Ectodermal cell (in vitro differentiated cells): ENCODE measurements at regions not wholly inside any gene's neighbourhood (a gene's known extent, or its start where the extent isn't known, plus 50 kb on each side); places are given as distances from the start of the nearest gene placed in this dataset.

Source experiments
- H3K27ac ChIP-seq: 2 replicates; pipeline ENCODE4 v1.7.0; 2013; ENCODE audit warnings: mild to moderate bottlenecking, low read depth, low read length; ENCODE audit not compliant: insufficient read depth, poor library complexity, severe bottlenecking
- H3K27me3 ChIP-seq: 2 replicates; pipeline ENCODE4 v1.7.0; 2013; ENCODE audit warnings: mild to moderate bottlenecking, low read length; ENCODE audit not compliant: insufficient read depth, control insufficient read depth, poor library complexity, severe bottlenecking
- H3K36me3 ChIP-seq: one replicate; pipeline ENCODE4 v1.7.0; 2013; ENCODE audit warnings: low read length; ENCODE audit not compliant: control insufficient read depth, insufficient read depth
- H3K4me1 ChIP-seq: one replicate; pipeline ENCODE4 v1.7.0; 2013; ENCODE audit warnings: low read length; ENCODE audit not compliant: control insufficient read depth, insufficient read depth
- H3K4me3 ChIP-seq: 2 replicates; pipeline ENCODE4 v1.7.0; 2013; ENCODE audit warnings: low read depth, low read length, control low read depth; ENCODE audit not compliant: insufficient read depth
- H3K9me3 ChIP-seq: 2 replicates; pipeline ENCODE4 v1.7.0; 2013; ENCODE audit warnings: mild to moderate bottlenecking, low read length, moderate library complexity; ENCODE audit not compliant: control insufficient read depth
- WGBS, 2 experiments: methylation state at CpG; one replicate each; pipeline ENCODE4 v1.1.7; 2013; ENCODE audit warnings: missing lambda C conversion rate in 2 of 2; 5-methylcytosine and 5-hydroxymethylcytosine counted together

- H3K27ac ChIP-seq: no peak overlapping the region
- H3K9me3 ChIP-seq: no peaks in the 10 kb centered on the region
- WGBS, 2 experiments: 87 to 90% methylated on average over 3 of the region's 3 CpGs
- no peak overlapping the region for H3K4me3 ChIP-seq
- H3K36me3 ChIP-seq: no peaks in the 10 kb centered on the region
- no peaks in the 10 kb centered on the region for H3K27me3 ChIP-seq
- H3K4me1 ChIP-seq: no peaks in the 10 kb centered on the region
These were observed 255.5 kb upstream of the N4BP1 start for GRCh38 chr16:48865520-48865919.

- no peaks in the 10 kb centered on the region for H3K36me3 ChIP-seq
- no peak overlapping the region for H3K4me3 ChIP-seq
- H3K27me3 ChIP-seq: no peaks in the 10 kb centered on the region
- H3K9me3 ChIP-seq: no peaks in the 10 kb centered on the region
- H3K4me1 ChIP-seq: no peaks in the 10 kb centered on the region
- H3K27ac ChIP-seq: no peak overlapping the region
- WGBS, 2 experiments: 90 to 93% methylated on average over 1 of the region's 1 CpG
These were observed 254.1 kb upstream of the N4BP1 start for GRCh38 chr16:48864055-48864454.

GRCh38 chr16:48862087-48862532 is 252.1 kb upstream of the N4BP1 start:
- Histone ChIP-seq H3K36me3 (no peaks in the 10 kb centered on the region), H3K27ac (no peak overlapping the region), H3K4me3 (no peak overlapping the region), H3K4me1 (no peaks in the 10 kb centered on the region), H3K27me3 (no peaks in the 10 kb centered on the region), H3K9me3 (no peaks in the 10 kb centered on the region)
- 62 to 64% methylated on average over 9 of the region's 9 CpGs for WGBS, 2 experiments

GRCh38 chr16:48860341-48860740 is 250.4 kb upstream of the N4BP1 start:
- H3K27me3 ChIP-seq: no peaks in the 10 kb centered on the region
- H3K4me1 ChIP-seq: no peaks in the 10 kb centered on the region
- H3K4me3 ChIP-seq: no peak overlapping the region
- no peaks in the 10 kb centered on the region for H3K9me3 ChIP-seq
- WGBS, 2 experiments: no CpG with 5 or more reads among the region's 1 CpG
- H3K27ac ChIP-seq: no peak overlapping the region
- no peaks in the 10 kb centered on the region for H3K36me3 ChIP-seq

- no peaks in the 10 kb centered on the region for H3K9me3 ChIP-seq
- 92 to 94% methylated on average over 12 of the region's 12 CpGs for WGBS, 2 experiments
- no peak overlapping the region for H3K4me3 ChIP-seq
- H3K27me3 ChIP-seq: no peaks in the 10 kb centered on the region
- H3K27ac ChIP-seq: no peak overlapping the region
- no peaks in the 10 kb centered on the region for H3K4me1 ChIP-seq
- H3K36me3 ChIP-seq: no peaks in the 10 kb centered on the region
These were observed 243.0 kb upstream of the N4BP1 start for GRCh38 chr16:48852951-48853350.

GRCh38 chr16:48852458-48852857 is 242.5 kb upstream of the N4BP1 start:
- Histone ChIP-seq H3K27ac (no peak overlapping the region), H3K36me3 (no peaks in the 10 kb centered on the region), H3K4me3 (no peak overlapping the region), H3K9me3 (no peaks in the 10 kb centered on the region), H3K4me1 (no peaks in the 10 kb centered on the region), H3K27me3 (no peaks in the 10 kb centered on the region)
- WGBS, 2 experiments: 92 to 93% methylated on average over 6 of the region's 6 CpGs

- no peak overlapping the region for H3K4me3 ChIP-seq
- 93 to 96% methylated on average over 7 of the region's 7 CpGs for WGBS, 2 experiments
- no peaks in the 10 kb centered on the region for H3K4me1 ChIP-seq
- H3K36me3 ChIP-seq: no peaks in the 10 kb centered on the region
- H3K9me3 ChIP-seq: no peaks in the 10 kb centered on the region
- H3K27me3 ChIP-seq: no peaks in the 10 kb centered on the region
- H3K27ac ChIP-seq: no peak overlapping the region
These were observed 240.3 kb upstream of the N4BP1 start for GRCh38 chr16:48850097-48850770.

GRCh38 chr16:48846277-48846676 is 236.3 kb upstream of the N4BP1 start:
- Histone ChIP-seq H3K4me1 (no peaks in the 10 kb centered on the region), H3K36me3 (no peaks in the 10 kb centered on the region), H3K27ac (no peak overlapping the region), H3K27me3 (no peaks in the 10 kb centered on the region), H3K4me3 (no peak overlapping the region), H3K9me3 (no peaks in the 10 kb centered on the region)
- 92 to 100% methylated on average over 1 to 2 of the region's 2 CpGs for WGBS, 2 experiments

- no peaks in the 10 kb centered on the region for H3K27me3 ChIP-seq
- H3K4me3 ChIP-seq: no peak overlapping the region
- 62 to 69% methylated on average over 2 of the region's 2 CpGs for WGBS, 2 experiments
- no peak overlapping the region for H3K27ac ChIP-seq
- no peaks in the 10 kb centered on the region for H3K4me1 ChIP-seq
- no peaks in the 10 kb centered on the region for H3K36me3 ChIP-seq
- no peaks in the 10 kb centered on the region for H3K9me3 ChIP-seq
These were observed 235.3 kb upstream of the N4BP1 start for GRCh38 chr16:48845261-48845660.

GRCh38 chr16:48838349-48838748 is 228.4 kb upstream of the N4BP1 start:
- no peaks in the 10 kb centered on the region for H3K36me3 ChIP-seq
- WGBS, 2 experiments: 87 to 88% methylated on average over 1 of the region's 1 CpG
- H3K9me3 ChIP-seq: no peaks in the 10 kb centered on the region
- H3K4me1 ChIP-seq: no peaks in the 10 kb centered on the region
- no peak overlapping the region for H3K27ac ChIP-seq
- no peaks in the 10 kb centered on the region for H3K27me3 ChIP-seq
- H3K4me3 ChIP-seq: no peak overlapping the region

- Histone ChIP-seq H3K36me3 (no peaks in the 10 kb centered on the region), H3K9me3 (no peaks in the 10 kb centered on the region), H3K4me3 (no peak overlapping the region), H3K27ac (no peak overlapping the region), H3K27me3 (no peaks in the 10 kb centered on the region), H3K4me1 (no peaks in the 10 kb centered on the region)
- 90 to 93% methylated on average over 4 of the region's 4 CpGs for WGBS, 2 experiments
These were observed 226.7 kb upstream of the N4BP1 start for GRCh38 chr16:48836636-48837035.
